ENCODE measurements at regions not wholly inside any gene's neighbourhood (a gene's known extent, or its start where the extent isn't known, plus 50 kb on each side); places are given as distances from the start of the nearest gene placed in this dataset.

- no peaks in the 10 kb centered on the region for H3K27me3 ChIP-seq (ENCODE audit: control insufficient read depth in 1 of 2, insufficient read depth in 2 of 2, low read length in 2 of 2)
- no peak overlapping the region for H3K9ac ChIP-seq (ENCODE audit: low read depth in 1 of 2, low read length in 2 of 2)
- H3K9me3 ChIP-seq (ENCODE audit: control insufficient read depth in 1 of 2, low read length in 2 of 2) = peaks cover 22 to 30% of the 10 kb centered on the region in 2 donors
- no peak overlapping the region for H3K4me3 ChIP-seq (ENCODE audit: low read depth in 1 of 2, low read length in 2 of 2)
- H3K27ac ChIP-seq (ENCODE audit: low read depth, low read length) = no peak overlapping the region
- no peaks in the 10 kb centered on the region for H3K36me3 ChIP-seq (ENCODE audit: control insufficient read depth in 1 of 2, insufficient read depth in 2 of 2, low read length in 2 of 2)
- no peaks in the 10 kb centered on the region for H3K4me1 ChIP-seq (ENCODE audit: control insufficient read depth in 1 of 2, insufficient read depth in 2 of 2, low read length in 2 of 2)
Measured at GRCh38 chr16:35306915-35307314, 1847.5 kb downstream of the TP53TG3F start.

- no peak overlapping the region for H3K27ac ChIP-seq (ENCODE audit: low read depth, low read length)
- H3K4me3 ChIP-seq (ENCODE audit: low read depth in 1 of 2, low read length in 2 of 2) = no peak overlapping the region
- H3K4me1 ChIP-seq (ENCODE audit: control insufficient read depth in 1 of 2, insufficient read depth in 2 of 2, low read length in 2 of 2) = no peaks in the 10 kb centered on the region
- H3K9me3 ChIP-seq (ENCODE audit: control insufficient read depth in 1 of 2, low read length in 2 of 2) = peaks cover 20 to 33% of the 10 kb centered on the region in 2 donors
- no peaks in the 10 kb centered on the region for H3K36me3 ChIP-seq (ENCODE audit: control insufficient read depth in 1 of 2, insufficient read depth in 2 of 2, low read length in 2 of 2)
- no peaks in the 10 kb centered on the region for H3K27me3 ChIP-seq (ENCODE audit: control insufficient read depth in 1 of 2, insufficient read depth in 2 of 2, low read length in 2 of 2)
- no peak overlapping the region for H3K9ac ChIP-seq (ENCODE audit: low read depth in 1 of 2, low read length in 2 of 2)
Measured at GRCh38 chr16:35308674-35309073, 1849.3 kb downstream of the TP53TG3F start.

DNA sequence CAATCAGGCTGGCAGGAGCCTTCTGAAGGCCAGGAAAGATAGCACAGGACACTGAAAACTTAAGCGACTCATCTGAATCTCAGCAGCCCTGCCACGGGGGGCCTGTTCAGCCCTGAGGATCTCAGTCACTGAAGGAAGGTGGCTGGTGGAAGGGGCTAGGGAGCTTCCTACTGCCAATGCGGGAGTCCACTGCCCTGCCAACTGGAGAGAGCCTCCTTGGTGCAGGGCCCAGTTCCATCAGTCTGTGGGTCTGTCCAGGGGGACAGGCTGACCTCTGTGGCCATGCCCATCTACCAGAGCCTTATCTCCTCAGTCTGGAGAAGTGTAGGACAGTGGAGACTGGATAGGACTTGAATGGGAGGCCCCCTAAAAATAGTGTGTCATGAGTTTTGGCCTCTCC is 1851.6 kb downstream of the TP53TG3F start:
- Histone ChIP-seq H3K36me3 (ENCODE audit: control insufficient read depth in 1 of 2, insufficient read depth in 2 of 2, low read length in 2 of 2) (no peaks in the 10 kb centered on the region), H3K27me3 (ENCODE audit: control insufficient read depth in 1 of 2, insufficient read depth in 2 of 2, low read length in 2 of 2) (no peaks in the 10 kb centered on the region), H3K4me3 (ENCODE audit: low read depth in 1 of 2, low read length in 2 of 2) (no peak overlapping the region), H3K9me3 (ENCODE audit: control insufficient read depth in 1 of 2, low read length in 2 of 2) (peaks cover 25% of the 10 kb centered on the region in 2 donors), H3K27ac (ENCODE audit: low read depth, low read length) (no peak overlapping the region), H3K4me1 (ENCODE audit: control insufficient read depth in 1 of 2, insufficient read depth in 2 of 2, low read length in 2 of 2) (no peaks in the 10 kb centered on the region), H3K9ac (ENCODE audit: low read depth in 1 of 2, low read length in 2 of 2) (no peak overlapping the region)

DNA sequence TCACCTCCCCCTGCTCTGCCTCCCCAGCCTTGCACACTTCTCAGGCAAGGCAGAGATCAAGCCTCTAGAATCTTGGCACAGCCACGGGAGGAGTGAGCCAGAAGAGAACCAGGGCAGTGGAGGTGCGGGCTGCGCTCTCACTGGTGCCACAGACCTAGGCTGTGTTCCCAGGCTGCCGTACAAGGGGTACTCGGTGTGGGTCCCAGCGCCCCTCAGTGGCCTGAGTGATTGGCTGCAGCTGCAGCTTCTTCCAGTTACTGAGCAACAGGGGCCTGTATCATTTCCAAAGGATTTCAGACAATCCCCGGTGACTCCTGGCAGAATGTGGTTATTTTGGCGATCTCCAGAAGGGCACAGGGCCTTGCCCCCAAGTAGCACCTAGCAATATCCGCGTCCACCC is 1852.1 kb downstream of the TP53TG3F start:
- H3K27ac ChIP-seq (ENCODE audit: low read depth, low read length) = no peak overlapping the region
- peaks cover 25% of the 10 kb centered on the region in 2 donors for H3K9me3 ChIP-seq (ENCODE audit: control insufficient read depth in 1 of 2, low read length in 2 of 2)
- H3K4me3 ChIP-seq (ENCODE audit: low read depth in 1 of 2, low read length in 2 of 2) = no peak overlapping the region
- no peak overlapping the region for H3K9ac ChIP-seq (ENCODE audit: low read depth in 1 of 2, low read length in 2 of 2)
- no peaks in the 10 kb centered on the region for H3K4me1 ChIP-seq (ENCODE audit: control insufficient read depth in 1 of 2, insufficient read depth in 2 of 2, low read length in 2 of 2)
- H3K27me3 ChIP-seq (ENCODE audit: control insufficient read depth in 1 of 2, insufficient read depth in 2 of 2, low read length in 2 of 2) = no peaks in the 10 kb centered on the region
- no peaks in the 10 kb centered on the region for H3K36me3 ChIP-seq (ENCODE audit: control insufficient read depth in 1 of 2, insufficient read depth in 2 of 2, low read length in 2 of 2)

DNA sequence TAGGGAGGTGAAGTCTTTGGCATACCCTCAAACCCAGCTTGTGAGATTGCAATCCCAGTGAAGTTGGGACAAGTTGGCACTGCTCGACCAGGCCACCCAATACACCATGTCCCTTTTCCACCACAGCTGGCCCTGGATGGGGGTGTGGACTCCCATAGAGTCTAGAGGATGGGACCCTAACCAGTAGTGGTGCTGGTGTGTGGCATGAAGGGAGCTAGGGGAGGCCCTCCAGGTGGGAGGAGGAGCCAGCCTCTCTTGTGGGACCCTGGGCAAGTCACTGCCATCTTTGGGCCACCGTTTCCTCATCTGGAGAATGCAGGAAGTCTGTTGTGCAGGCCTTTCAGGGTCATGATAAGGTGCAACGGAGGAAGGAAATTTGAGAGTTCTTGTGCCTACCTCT is 1854.9 kb downstream of the TP53TG3F start:
- Histone ChIP-seq H3K9me3 (ENCODE audit: control insufficient read depth in 1 of 2, low read length in 2 of 2) (peaks cover 17 to 23% of the 10 kb centered on the region in 2 donors), H3K27ac (ENCODE audit: low read depth, low read length) (no peak overlapping the region), H3K36me3 (ENCODE audit: control insufficient read depth in 1 of 2, insufficient read depth in 2 of 2, low read length in 2 of 2) (no peaks in the 10 kb centered on the region), H3K4me1 (ENCODE audit: control insufficient read depth in 1 of 2, insufficient read depth in 2 of 2, low read length in 2 of 2) (no peaks in the 10 kb centered on the region), H3K9ac (ENCODE audit: low read depth in 1 of 2, low read length in 2 of 2) (no peak overlapping the region), H3K4me3 (ENCODE audit: low read depth in 1 of 2, low read length in 2 of 2) (no peak overlapping the region), H3K27me3 (ENCODE audit: control insufficient read depth in 1 of 2, insufficient read depth in 2 of 2, low read length in 2 of 2) (no peaks in the 10 kb centered on the region)

DNA sequence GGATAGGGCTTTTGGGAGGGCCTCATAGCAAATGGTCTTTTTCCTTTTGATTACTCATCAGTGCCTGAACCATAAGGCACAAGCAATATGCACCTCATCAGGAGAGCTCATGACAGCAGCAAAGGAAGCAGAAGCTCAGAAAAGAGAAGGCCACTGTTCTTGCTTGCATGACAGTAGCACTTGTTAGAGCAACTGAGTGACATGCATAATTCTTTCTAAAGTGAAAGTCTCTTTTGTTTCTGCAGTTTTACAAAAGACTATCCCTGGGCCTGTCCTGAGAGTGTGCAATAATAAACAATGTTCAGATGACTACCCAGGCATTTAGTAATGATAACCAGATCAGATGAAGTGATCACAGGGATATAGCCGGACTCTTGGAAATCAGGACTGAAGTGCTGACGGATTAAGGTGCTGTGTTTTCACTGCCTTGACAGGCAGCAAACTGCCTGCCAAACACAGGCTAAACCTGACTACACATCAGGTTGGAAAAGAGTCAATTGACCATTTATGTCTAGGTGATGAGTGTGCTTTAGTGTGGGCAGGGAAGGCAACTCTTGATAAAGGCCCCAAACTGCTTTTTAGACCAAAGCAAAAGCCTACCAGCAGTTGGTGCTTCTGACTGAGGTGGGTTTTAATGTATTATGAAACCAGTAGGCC is 1860.3 kb downstream of the TP53TG3F start:
- Histone ChIP-seq H3K9me3 (ENCODE audit: control insufficient read depth in 1 of 2, low read length in 2 of 2) (peaks cover 9 to 14% of the 10 kb centered on the region in 2 donors), H3K27me3 (ENCODE audit: control insufficient read depth in 1 of 2, insufficient read depth in 2 of 2, low read length in 2 of 2) (no peaks in the 10 kb centered on the region), H3K9ac (ENCODE audit: low read depth in 1 of 2, low read length in 2 of 2) (no peak overlapping the region), H3K4me1 (ENCODE audit: control insufficient read depth in 1 of 2, insufficient read depth in 2 of 2, low read length in 2 of 2) (no peaks in the 10 kb centered on the region), H3K27ac (ENCODE audit: low read depth, low read length) (no peak overlapping the region), H3K4me3 (ENCODE audit: low read depth in 1 of 2, low read length in 2 of 2) (no peak overlapping the region), H3K36me3 (ENCODE audit: control insufficient read depth in 1 of 2, insufficient read depth in 2 of 2, low read length in 2 of 2) (no peaks in the 10 kb centered on the region)

- Histone ChIP-seq H3K27me3 (ENCODE audit: control insufficient read depth in 1 of 2, insufficient read depth in 2 of 2, low read length in 2 of 2) (no peaks in the 10 kb centered on the region), H3K36me3 (ENCODE audit: control insufficient read depth in 1 of 2, insufficient read depth in 2 of 2, low read length in 2 of 2) (no peaks in the 10 kb centered on the region), H3K9ac (ENCODE audit: low read depth in 1 of 2, low read length in 2 of 2) (no peak overlapping the region), H3K4me3 (ENCODE audit: low read depth in 1 of 2, low read length in 2 of 2) (no peak overlapping the region), H3K9me3 (ENCODE audit: control insufficient read depth in 1 of 2, low read length in 2 of 2) (peaks cover 4 to 22% of the 10 kb centered on the region in 2 donors), H3K27ac (ENCODE audit: low read depth, low read length) (no peak overlapping the region), H3K4me1 (ENCODE audit: control insufficient read depth in 1 of 2, insufficient read depth in 2 of 2, low read length in 2 of 2) (no peaks in the 10 kb centered on the region)
Measured at GRCh38 chr16:35325936-35326335, 1866.5 kb downstream of the TP53TG3F start.

GRCh38 chr16:35339337-35339736 is 1879.9 kb downstream of the TP53TG3F start:
- Histone ChIP-seq H3K27me3 (ENCODE audit: control insufficient read depth in 1 of 2, insufficient read depth in 2 of 2, low read length in 2 of 2) (no peaks in the 10 kb centered on the region), H3K9ac (ENCODE audit: low read depth in 1 of 2, low read length in 2 of 2) (no peak overlapping the region), H3K9me3 (ENCODE audit: control insufficient read depth in 1 of 2, low read length in 2 of 2) (peaks cover 10 to 21% of the 10 kb centered on the region in 2 donors), H3K4me1 (ENCODE audit: control insufficient read depth in 1 of 2, insufficient read depth in 2 of 2, low read length in 2 of 2) (no peaks in the 10 kb centered on the region), H3K36me3 (ENCODE audit: control insufficient read depth in 1 of 2, insufficient read depth in 2 of 2, low read length in 2 of 2) (no peaks in the 10 kb centered on the region), H3K4me3 (ENCODE audit: low read depth in 1 of 2, low read length in 2 of 2) (no peak overlapping the region), H3K27ac (ENCODE audit: low read depth, low read length) (no peak overlapping the region)

GRCh38 chr16:35342012-35342411 is 1882.6 kb downstream of the TP53TG3F start:
- H3K36me3 ChIP-seq (ENCODE audit: control insufficient read depth in 1 of 2, insufficient read depth in 2 of 2, low read length in 2 of 2) = no peaks in the 10 kb centered on the region
- H3K9ac ChIP-seq (ENCODE audit: low read depth in 1 of 2, low read length in 2 of 2) = no peak overlapping the region
- peaks cover 4 to 14% of the 10 kb centered on the region in 2 donors for H3K9me3 ChIP-seq (ENCODE audit: control insufficient read depth in 1 of 2, low read length in 2 of 2)
- H3K4me3 ChIP-seq (ENCODE audit: low read depth in 1 of 2, low read length in 2 of 2) = no peak overlapping the region
- H3K4me1 ChIP-seq (ENCODE audit: control insufficient read depth in 1 of 2, insufficient read depth in 2 of 2, low read length in 2 of 2) = no peaks in the 10 kb centered on the region
- no peaks in the 10 kb centered on the region for H3K27me3 ChIP-seq (ENCODE audit: control insufficient read depth in 1 of 2, insufficient read depth in 2 of 2, low read length in 2 of 2)
- H3K27ac ChIP-seq (ENCODE audit: low read depth, low read length) = no peak overlapping the region

DNA sequence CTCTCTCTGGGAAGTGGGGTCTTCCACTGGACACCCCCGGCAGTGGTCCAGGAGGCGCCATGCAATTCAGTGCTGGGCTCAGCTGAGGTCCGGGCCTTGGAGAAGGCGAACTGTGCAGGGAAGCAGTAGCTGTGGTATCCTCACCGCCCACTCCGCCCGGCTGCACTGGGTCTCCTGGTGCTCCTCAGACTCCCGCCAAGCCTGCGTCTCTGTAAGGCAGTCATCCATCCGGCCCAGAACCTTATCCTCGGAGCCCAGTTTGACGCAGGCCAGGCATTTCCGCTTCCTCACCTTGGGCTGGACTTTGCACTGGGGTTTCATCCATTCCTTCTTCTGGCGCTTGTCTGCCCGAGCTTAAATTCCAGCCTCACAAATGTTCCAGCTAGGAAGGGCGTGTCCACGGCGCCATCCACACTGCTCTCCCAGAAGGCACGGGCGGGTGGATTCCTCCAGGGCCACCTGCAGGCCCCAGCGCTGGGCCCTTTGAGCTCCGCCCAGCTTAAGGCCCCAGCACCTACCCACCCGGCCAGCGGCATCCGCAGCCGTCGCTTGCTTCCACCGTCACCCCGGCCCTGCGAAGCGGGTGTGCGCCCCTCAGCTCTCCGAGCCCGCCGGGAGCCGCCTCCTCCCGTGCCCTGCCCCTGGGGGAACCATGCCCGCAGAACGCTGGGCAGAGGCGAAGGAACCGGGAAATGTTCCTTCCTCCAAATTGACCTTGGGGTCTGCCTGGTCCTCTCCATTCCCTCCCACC is 1884.8 kb downstream of the TP53TG3F start:
- Histone ChIP-seq H3K36me3 (ENCODE audit: control insufficient read depth in 1 of 2, insufficient read depth in 2 of 2, low read length in 2 of 2) (no peaks in the 10 kb centered on the region), H3K9me3 (ENCODE audit: control insufficient read depth in 1 of 2, low read length in 2 of 2) (peaks cover 4 to 12% of the 10 kb centered on the region in 2 donors), H3K9ac (ENCODE audit: low read depth in 1 of 2, low read length in 2 of 2) (no peak overlapping the region), H3K27me3 (ENCODE audit: control insufficient read depth in 1 of 2, insufficient read depth in 2 of 2, low read length in 2 of 2) (no peaks in the 10 kb centered on the region), H3K27ac (ENCODE audit: low read depth, low read length) (no peak overlapping the region), H3K4me1 (ENCODE audit: control insufficient read depth in 1 of 2, insufficient read depth in 2 of 2, low read length in 2 of 2) (no peaks in the 10 kb centered on the region), H3K4me3 (ENCODE audit: low read depth in 1 of 2, low read length in 2 of 2) (no peak overlapping the region)
